ENCODE measurements at regions not wholly inside any gene's neighbourhood (a gene's known extent, or its start where the extent isn't known, plus 50 kb on each side); places are given as distances from the start of the nearest gene placed in this dataset.

DNA sequence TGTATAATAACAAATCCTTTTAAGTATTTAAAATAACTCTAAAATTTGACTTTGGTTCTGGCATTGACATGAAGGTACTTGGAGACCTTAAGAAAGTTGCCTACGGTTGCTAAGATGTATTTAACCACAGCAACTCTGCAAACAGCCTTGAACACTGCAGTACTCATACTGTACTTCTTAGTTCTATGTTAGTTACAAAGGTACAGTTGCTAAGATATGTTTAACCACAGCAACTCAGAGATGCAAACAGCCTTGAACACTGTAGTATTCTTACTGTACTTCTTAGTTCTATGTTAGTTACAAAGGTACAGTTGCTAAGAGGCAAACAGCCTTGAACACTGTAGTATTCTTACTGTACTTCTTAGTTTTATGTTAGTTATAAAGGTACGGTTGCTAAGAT is 268.3 kb upstream of the MIR17HG start:
- TF ChIP-seq, protein P1, sequence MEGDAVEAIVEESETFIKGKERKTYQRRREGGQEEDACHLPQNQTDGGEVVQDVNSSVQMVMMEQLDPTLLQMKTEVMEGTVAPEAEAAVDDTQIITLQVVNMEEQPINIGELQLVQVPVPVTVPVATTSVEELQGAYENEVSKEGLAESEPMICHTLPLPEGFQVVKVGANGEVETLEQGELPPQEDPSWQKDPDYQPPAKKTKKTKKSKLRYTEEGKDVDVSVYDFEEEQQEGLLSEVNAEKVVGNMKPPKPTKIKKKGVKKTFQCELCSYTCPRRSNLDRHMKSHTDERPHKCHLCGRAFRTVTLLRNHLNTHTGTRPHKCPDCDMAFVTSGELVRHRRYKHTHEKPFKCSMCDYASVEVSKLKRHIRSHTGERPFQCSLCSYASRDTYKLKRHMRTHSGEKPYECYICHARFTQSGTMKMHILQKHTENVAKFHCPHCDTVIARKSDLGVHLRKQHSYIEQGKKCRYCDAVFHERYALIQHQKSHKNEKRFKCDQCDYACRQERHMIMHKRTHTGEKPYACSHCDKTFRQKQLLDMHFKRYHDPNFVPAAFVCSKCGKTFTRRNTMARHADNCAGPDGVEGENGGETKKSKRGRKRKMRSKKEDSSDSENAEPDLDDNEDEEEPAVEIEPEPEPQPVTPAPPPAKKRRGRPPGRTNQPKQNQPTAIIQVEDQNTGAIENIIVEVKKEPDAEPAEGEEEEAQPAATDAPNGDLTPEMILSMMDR (IDR thresholded peaks at IDR 0.05), result no peak
- TF ChIP-seq POLR2A (IDR thresholded peaks at IDR 0.05), result no peak

Measured in ovary (tissue), 3 donors.